Fibroblast of lung (primary cell): ENCODE measurements at regions not wholly inside any gene's neighbourhood (a gene's known extent, or its start where the extent isn't known, plus 50 kb on each side); places are given as distances from the start of the nearest gene placed in this dataset.

Experiments used
- EZH2 ChIP-seq: IDR thresholded peaks from 2 replicates; pipeline ENCODE4 v1.5.1; 2012; ENCODE audit warnings: low read length, control low read depth, mild to moderate bottlenecking; ENCODE audit errors: missing control alignments
- TF ChIP-seq, protein P1 (sequence below), 2 donors: IDR thresholded peaks in 1 of 2; conservative IDR thresholded peaks in 1 of 2; 1 replicate in 1 of 2; 2 replicates in 1 of 2; pipeline ENCODE4 v1.5.1; 2011 to 2012; ENCODE audit warnings: low read length in 2 of 2, control low read depth in 1 of 2, inconsistent platforms in 1 of 2, low read depth in 1 of 2, mild to moderate bottlenecking in 1 of 2

DNA sequence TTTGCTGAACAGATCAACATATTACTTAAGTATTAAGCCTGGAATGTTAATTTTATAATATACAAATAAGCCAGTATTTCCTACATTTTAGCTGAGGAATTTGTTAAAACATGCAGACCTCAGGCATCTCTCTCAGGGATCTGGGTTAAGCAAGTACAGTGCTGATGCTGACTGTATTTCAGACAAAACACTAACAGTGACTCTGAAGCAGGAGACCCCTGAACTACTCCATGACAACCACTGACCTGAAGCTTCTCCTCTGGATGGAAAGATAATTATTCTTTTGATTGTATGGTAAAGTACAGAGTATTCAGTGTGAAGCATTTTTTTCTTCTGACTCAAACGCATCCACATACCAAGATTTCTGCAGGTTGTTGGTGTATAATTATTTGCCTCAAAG lies 680.8 kb downstream of the LIG4 start:
- TF ChIP-seq, protein P1, sequence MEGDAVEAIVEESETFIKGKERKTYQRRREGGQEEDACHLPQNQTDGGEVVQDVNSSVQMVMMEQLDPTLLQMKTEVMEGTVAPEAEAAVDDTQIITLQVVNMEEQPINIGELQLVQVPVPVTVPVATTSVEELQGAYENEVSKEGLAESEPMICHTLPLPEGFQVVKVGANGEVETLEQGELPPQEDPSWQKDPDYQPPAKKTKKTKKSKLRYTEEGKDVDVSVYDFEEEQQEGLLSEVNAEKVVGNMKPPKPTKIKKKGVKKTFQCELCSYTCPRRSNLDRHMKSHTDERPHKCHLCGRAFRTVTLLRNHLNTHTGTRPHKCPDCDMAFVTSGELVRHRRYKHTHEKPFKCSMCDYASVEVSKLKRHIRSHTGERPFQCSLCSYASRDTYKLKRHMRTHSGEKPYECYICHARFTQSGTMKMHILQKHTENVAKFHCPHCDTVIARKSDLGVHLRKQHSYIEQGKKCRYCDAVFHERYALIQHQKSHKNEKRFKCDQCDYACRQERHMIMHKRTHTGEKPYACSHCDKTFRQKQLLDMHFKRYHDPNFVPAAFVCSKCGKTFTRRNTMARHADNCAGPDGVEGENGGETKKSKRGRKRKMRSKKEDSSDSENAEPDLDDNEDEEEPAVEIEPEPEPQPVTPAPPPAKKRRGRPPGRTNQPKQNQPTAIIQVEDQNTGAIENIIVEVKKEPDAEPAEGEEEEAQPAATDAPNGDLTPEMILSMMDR (conservative IDR thresholded peaks at IDR 0.05 in 1 of 2, IDR thresholded peaks at IDR 0.05 in 1 of 2; ENCODE audit: low read depth in 1 of 2, low read length in 2 of 2) = no peak
- no peak for TF ChIP-seq EZH2
